ENCODE measurements at regions not wholly inside any gene's neighbourhood (a gene's known extent, or its start where the extent isn't known, plus 50 kb on each side); places are given as distances from the start of the nearest gene placed in this dataset.

DNA sequence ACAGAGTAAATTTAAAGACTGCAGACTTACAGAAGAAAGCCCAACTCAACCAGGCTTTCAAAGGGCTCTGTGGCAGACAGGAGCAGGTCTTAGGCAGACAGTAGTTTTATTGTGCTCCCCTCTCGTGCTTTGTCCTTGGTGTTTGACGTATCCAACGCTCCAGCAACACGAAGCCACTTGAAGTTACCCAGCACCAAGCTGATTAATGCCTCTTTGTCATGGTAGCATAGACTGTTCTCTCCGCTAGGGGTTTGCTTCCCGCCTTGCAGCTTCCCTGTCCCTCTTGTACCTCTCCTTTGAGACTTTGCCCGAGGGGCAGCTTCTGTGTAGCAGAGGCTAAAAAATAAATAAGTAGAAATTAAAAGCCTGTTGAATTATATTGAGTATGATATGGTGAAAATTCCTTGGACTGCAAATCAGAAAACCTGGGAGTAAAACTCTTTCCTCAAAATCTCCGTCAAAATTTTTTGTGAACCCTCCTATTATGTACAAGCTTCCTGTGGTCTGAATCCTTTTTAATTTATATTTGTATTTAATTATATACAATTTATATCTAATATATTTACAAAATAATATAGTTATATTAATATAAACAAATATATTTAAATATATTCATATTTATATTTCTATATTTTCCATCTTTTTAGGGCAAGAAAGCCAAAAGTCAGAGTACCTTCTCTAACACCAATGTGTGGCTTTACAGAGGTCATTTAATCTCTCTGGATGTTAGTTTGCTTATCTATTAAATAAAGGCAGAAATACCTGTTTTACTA lies 405.4 kb downstream of the DMAC1 start:
- no peak for DNase-seq (ENCODE audit: low read depth)

DNA sequence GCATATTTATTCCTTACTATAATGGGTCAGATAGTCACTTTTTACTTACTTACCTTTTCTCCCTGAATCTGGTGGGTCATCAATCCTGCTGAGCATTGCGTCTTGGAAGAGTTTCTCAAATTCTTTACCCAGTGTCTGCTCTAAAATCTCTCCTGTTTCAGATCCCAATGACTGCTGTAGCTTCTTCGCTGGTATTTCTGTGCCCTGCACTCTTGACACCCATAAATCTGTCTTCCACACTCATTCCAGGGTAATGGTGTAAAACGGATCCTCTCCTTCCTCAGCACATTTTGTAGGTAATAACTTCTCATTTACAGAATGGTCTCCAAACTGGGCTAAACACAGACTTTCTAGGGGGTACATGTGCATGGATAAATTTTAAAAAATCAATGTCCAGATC lies 407.4 kb downstream of the DMAC1 start:
- DNase-seq (ENCODE audit: low read depth), result no peak

DNA sequence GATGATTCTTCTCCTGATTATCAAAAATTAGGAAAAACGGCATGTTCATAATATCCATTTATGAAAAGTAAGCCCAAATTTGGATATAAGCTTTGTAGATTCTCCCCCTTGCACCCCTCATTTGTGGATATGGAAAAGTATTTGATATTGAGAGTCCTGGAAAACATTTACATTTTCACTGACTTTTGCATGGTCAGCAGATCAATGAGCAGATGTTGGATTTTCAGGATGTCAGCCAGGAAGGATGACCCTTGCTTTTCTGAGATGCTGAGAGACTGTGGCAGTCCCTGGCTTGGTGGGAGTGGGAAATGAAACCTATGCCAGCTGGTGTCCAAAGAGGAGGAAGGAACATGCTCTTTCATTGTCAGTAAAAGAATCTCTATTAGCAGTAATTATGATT lies 410.8 kb downstream of the DMAC1 start:
- no peak for DNase-seq (ENCODE audit: low read depth)

DNA sequence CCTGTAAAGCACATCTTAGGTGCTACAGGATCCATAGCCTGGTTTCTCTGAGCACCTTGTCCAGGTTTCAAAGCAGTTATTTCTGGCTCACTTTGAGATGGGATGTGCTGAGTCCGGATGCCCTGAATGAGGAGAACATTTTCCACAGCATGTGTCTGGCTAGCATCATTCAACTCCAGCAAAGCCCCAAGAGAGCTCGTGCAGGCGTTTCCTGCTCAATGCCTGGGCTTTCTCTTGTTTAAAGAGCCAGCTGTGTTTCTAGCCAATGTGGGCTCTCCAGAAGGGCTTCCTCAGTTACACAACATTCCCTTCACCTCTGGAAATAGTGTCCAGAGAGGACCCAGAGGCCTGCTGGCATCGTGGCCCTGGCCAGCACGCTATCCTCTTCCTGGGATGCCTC lies 411.7 kb downstream of the DMAC1 start:
- DNase-seq (ENCODE audit: low read depth), result no peak

DNA sequence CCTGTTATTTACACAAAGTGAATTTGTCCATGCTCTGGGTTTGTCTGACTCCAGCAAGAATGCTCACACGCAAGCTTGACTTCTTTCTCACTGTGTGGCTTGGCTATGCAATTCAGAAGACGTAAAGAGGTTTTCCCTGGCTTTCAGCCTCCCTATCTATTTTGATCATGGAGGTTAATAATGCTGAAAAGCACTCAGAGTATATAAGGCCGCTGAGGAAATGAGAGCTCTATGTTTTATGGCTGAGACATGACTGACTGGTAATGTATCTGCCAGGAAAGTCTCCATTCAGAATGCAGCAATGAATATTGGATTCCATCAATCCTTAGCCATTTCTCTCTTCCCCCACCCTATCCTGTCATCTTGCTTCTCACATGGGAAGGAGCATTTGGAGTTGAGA lies 417.3 kb downstream of the DMAC1 start:
- no peak for DNase-seq (ENCODE audit: low read depth)

DNA sequence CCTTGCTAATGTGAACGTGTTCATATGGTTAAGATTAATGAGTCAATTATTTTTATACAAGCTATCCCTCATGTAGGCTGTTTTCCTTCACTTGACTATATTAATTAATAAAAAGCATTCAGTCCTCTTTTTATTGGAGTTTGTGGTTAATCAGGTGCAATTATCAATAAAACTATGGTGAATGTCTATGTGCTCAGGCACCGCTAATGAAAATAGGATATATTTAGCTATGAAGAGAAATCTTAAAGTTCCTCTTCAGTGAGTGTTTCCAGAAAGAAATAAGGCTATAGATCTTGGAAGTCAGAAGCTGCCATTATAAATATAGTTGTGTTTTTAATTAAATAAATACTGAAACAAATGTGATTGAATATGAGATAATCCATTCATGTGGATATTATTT lies 422.1 kb downstream of the DMAC1 start:
- DNase-seq (ENCODE audit: low read depth), result no peak

DNA sequence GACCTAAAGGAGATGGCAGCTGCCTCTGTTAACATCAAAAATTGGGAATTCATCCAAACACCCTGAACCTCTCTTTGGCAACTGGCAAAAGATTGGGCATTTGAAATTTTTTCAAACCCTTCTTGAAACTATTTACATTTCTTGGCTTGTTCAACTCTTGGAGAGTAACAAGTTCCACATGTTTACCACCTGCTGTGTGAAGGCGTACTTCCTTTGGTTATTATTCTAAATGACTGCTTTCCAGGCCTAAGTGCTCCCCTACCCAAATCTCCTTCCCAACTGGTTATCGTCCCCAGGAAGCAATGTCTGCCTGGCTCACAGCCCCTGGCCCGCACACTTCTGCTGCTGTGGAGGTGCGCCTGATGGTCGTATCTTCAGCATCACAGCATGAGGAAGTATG lies 422.7 kb downstream of the DMAC1 start:
- no peak for DNase-seq (ENCODE audit: low read depth)

DNA sequence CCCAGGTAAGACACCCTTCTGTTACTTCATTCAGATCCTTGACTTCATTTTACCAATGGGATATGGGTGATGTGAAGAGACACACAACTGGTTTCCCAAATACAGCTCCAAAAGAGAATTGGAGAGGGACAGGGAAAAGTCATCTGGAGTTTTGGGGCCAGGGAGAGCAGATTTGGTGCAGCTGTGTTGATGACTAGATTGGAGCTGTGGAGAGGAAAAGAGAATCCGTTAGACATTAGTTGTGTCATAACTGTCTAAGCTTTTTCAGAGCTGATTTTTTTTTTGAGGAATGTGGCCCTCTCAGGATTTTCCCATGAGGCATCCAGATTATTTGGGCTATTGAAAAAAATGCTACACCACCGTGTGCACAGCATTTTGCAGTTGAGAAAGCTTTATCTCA lies 423.4 kb downstream of the DMAC1 start:
- DNase-seq (ENCODE audit: low read depth), result no peak

DNA sequence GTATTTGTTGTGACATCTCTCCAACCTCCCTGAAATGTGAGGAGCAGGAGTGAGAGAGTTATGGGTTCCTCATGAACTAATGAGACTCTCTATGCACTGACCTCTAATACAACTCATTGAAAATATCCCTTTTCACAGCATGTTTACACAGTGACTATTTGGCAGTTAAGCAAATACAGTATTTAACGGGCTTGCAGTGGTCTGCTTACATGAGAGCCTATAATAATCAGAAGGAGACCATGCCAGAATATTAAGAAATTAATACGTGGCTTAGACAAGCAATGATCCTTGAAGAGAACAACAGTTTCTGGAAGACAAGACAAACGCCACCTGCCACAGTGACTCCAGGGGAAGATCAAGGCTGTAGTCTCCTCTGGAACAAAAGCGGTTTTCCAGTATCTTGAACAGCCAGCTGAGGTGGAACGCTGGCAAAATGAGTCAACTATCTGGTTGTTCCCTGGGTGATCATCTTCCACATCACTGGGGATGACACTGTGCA lies 424.5 kb downstream of the DMAC1 start:
- no peak for DNase-seq (ENCODE audit: low read depth)

DNA sequence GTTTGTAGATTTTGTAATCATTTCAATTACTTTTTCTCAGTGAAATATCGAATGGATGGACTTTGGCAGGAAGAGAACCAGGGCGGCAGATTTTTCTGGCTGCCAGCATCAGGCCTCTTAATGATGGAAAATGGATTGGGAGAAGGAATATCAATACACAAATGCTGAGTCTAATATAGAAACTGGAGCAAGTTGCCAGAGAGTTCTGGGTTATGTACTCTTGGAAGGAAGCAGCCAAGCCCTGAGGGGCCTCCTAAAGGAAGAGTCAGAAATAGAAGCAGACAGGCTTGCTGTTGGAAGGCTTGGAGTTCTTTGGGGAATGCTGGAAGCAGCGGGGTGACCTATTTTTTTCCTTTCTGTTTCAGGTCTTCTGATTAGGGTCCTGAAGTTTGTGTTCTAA lies 428.6 kb downstream of the DMAC1 start:
- DNase-seq (ENCODE audit: low read depth), result no peak

DNA sequence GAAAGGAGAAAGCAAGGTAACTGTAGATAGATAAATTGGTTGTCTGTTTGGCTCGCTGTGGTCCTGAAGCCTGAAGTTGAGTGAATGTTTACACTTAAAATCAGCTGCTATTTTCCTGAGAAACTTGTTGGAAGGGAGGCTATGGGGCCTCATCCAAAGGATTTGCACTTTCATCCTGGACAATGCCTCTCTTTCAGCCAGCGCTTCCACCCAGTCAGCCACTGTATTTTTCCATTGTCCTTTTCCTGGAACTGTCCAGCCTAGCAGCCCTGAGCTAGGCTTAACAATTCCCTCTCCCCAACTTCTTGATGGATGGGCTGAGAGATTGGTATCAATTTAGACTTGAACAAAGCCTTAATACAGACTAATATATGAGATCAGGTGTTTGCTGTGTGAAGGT lies 429.2 kb downstream of the DMAC1 start:
- no peak for DNase-seq (ENCODE audit: low read depth)

DNA sequence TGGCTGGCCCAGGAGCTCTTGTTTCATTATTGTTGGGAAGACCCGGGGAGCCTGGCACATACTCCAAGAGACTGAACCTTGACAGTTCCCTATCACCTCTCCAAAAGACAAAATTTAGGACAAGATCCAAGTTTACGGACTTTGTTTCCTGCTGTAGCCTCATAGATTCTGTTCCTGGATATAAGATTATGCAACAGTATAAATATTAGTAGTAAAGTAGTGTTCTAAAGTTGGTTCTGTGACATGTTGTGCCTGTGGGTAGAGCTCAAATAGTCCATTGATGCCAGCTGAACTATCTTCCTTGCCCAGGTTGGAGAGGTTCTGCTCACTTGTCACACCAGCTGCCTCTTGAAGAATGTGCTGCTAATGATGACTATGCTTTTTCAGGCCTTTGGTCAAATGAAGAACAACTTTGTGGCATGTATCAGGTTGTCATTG lies 430.2 kb downstream of the DMAC1 start:
- no peak for DNase-seq (ENCODE audit: low read depth)

DNA sequence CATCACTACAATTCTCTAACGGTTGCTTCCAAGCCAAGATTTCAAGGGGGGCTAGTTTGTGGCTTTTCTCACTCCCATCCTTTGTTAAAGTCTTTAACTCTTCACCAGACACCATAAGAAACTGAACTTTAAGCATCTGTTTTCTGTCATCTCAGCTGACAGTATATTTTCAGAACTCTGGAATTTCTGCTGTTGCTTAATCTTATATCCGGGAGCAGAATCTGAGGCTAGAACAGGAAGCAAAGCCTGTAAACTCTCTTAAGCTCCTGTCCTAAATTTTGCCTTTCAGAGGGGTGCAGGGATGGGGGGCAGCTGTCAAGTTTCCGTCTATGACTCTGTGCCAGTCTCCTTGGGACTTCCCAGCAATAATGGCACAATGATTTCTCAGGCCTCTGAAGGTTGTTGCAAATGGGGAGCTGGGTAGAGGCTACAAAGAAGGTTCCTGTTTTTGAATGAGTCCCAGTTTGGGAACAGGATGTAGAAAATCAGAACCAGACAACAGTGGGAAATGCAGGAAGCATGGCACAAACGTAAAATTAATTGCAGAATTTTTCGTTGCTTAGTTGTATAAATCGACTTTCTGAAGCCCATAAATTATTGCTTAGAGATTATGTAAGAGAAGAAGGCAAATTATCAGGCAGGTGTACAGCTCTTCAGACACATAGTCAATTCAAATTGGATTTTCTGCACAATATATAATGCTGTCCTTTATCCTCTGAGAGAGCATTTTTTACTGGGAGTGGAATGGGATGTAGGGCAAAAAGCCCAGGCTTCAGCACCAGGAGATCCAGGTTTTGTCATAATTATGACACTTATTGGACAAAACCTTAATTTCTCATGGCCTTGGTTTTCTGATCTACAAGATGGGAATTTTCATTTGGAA lies 430.9 kb downstream of the DMAC1 start:
- DNase-seq (ENCODE audit: low read depth), result peak; percentile 21

DNA sequence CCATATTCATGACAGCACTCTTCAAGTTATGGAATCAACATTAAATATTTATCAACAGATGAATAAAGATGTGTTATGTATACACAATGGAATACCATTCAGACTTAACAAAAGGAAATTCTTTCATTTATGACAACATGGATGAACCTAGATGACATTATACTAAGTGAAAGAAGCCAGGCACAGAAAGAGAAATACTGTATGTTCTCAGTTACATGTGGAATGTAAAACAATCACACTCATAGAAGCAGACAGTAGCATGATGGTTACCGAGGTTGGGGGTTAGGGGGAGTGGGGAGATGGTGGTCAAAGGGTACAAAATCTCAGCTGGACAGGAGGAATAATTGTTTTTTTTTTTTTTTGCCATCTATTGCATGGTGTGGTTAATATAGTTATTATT lies 431.9 kb downstream of the DMAC1 start:
- DNase-seq (ENCODE audit: low read depth), result no peak

DNA sequence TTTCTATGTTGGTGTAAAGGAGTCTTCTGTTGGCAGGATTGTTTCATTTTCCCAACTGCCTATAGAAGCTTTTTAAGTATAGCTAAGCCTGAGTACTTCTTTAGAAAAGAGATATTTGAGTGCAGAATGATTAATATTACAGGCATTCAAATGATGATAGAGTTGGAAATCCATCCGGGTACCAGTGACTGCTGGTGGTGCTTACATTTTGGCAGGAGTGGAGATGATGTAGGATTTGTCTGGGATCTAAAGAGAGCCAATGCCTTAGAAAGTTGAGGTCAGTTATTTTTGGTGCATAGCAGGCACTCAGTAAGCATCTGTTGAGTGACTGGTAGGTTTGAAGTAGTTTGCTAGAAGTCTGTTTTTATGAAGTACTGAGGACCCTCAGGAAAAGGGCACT lies 433.5 kb downstream of the DMAC1 start:
- DNase-seq (ENCODE audit: low read depth), result no peak

DNA sequence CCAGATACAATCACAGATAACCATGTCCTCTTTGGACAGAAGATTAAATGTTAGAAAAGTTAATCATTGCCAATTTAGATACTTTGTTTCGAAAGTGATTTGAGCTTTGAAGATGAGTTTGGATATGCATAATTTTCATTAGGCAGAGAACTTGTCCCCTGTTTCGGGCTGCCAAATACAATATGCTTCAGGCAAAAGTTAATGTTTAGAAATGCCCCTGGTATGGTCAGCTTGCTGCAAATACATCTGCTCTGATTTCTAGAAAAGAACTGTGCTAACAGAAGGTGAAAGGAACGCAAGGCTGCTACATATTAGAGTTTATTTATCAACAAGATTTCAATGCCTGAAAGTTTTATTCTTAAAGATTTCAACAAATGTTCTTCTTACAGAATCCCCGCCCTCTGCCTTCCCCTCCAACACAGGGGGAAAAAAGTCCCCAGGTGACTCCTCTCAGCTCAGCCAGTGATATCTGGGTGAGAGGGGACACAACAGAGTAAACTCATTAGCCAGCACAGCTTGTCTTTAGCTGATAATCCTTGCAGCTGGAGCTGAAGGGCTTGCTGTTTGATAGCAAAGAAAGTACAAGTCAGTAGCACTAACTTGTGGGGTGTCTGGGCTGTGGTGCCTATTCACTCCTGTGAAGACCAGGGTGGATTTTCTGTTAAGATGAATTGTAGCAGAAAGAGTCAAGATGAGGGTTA lies 435.7 kb downstream of the DMAC1 start:
- DNase-seq (ENCODE audit: low read depth), result no peak

DNA sequence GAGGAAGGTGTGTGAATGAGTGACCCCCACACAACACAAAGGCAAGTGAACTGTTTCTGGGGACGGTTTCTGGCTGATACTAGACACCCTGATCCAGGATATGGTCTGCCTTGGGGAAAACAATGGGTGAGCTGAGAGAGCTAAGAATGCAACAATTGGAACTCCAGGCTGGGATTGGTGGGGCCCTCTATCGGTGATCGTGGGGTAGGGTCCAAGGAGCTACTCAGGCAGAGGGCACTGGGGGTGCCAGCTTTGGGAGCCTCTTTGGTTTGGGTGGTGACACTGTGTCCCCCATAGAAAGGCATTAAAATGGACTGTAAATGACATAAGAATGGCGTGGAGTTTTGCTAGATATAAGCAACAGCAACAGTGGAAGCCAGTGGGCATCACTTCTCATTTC lies 439.1 kb downstream of the DMAC1 start:
- no peak for DNase-seq (ENCODE audit: low read depth)

DNA sequence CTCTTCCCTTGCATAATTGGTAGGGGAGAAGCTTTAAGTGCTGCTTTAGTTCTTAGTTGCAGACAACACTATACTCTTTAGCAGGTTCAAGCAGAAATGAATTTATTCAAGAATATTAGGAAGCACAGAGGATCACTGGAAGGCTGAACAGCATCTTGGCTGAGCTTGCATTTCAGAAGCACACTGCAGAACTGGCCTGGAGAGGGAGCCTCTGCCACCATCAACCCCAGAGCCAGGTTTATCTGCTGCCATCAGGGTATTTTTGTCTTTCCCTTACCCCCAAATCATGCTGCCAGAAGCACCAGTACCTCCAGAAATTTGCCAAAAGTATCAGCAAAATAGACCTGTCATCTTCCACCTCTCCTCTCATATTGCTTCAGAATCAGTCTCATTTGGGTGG lies 440.7 kb downstream of the DMAC1 start:
- no peak for DNase-seq (ENCODE audit: low read depth)

DNA sequence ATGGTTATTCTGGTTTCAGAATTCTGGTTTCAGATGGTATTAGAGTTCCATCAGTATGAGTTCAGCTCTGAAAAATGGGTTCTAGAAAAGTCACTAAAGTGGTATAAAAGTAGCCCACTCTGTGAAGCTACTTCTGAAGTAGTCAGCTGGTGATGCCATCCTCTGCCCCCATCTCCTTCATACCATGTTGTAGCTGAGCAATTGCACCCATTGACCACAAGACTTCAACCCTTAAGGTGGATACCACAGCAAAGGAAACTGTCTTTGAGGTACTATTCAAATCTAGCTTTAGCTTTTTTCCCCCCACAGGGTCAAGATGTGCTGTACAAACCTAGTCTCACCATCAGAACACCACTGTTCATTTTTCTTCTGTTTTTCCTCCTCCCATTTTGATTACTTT lies 444.9 kb downstream of the DMAC1 start:
- no peak for DNase-seq (ENCODE audit: low read depth)

DNA sequence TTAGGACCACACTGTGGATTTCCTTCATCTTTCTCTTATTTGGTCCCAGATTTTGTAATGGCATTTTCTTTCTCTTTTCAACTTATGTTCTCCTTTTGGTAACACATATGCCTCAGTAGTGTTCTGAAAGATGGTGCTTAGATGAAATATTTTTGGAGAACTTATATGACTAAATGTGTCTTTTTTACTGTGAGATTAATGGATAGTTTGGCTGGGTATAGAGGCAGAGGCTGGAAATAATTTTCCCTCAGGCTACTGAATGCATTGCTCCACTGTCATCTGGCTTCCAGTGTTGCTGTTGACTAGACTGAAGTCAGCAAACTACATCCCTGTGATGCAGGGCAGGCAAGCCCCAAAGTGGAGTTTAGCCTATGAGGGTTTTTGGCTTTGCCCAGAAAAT lies 450.9 kb downstream of the DMAC1 start:
- DNase-seq (ENCODE audit: low read depth), result no peak

DNA sequence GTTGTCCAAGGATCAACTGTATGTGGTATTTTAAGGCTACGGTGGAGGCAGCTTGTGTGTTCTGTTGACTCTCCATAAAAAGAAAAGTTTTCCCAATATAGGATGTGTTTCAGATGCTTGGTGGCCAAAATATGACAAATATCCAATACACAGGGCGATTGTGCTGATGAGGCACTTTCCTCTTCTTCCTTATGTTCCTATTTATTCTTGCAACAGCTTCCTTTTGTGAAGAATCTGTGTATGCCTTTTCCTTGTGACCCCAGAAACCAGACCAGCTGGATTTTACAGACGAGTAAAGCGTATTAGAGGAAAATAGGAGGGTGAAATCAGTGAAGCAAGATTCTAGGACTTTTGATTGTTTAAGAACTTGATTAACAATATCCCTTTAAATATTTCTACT lies 452.0 kb downstream of the DMAC1 start:
- no peak for DNase-seq (ENCODE audit: low read depth)

DNA sequence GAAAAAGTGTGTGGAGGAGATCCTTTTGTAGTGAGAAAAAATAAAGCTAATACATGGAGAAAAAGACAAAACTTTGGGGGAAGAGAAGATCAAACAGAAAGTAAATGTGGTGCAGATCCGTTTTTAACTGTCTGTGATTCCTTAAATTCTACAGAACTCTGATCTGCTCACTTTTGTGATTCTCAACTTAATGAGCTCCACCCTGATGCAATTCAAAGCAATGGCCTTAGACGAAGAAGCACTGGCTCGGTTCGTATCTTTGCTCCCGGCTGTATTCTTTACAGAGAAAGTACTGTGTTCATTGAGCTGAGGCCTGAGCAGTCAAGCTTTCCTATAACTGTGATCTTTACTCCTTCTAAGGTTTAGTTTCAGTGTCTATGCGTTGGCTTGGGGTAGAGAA lies 453.4 kb downstream of the DMAC1 start:
- no peak for DNase-seq (ENCODE audit: low read depth)

DNA sequence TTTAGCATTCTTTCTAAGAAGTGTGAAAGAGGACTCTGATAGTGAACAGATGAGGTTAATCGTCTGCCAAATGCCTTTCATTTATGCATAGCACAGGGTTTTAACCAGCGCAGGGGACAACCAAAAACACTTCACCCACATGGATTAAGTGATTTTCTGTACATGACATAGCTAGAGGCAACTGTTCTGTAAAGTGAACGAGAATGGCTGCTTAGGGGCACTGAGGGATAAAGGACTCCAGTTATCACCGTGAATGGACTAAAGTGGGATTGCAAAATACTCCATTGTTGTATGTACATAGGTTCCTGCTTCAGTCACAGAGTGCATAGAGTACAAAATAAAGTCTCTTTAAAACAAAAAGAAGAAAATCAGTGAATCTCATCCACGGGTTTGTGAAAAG lies 456.8 kb downstream of the DMAC1 start:
- no peak for DNase-seq (ENCODE audit: low read depth)

Measured in GM04503 (cell line).